ENCODE measurements at regions not wholly inside any gene's neighbourhood (a gene's known extent, or its start where the extent isn't known, plus 50 kb on each side); places are given as distances from the start of the nearest gene placed in this dataset.

- no peaks in the 10 kb centered on the region for H3K36me3 Mint-ChIP-seq
- peaks cover 10% of the 10 kb centered on the region for H3K9me3 Mint-ChIP-seq
- ATAC-seq (ENCODE audit: low read depth): no peak
- H3K4me3 Mint-ChIP-seq: no peak overlapping the region
- H3K4me1 Mint-ChIP-seq: no peaks in the 10 kb centered on the region
- POLR2A ChIA-PET: no interaction called here
- no peak for DNase-seq
- no peak overlapping the region for H3K27ac Mint-ChIP-seq
- H3K27me3 Mint-ChIP-seq: peaks cover 58% of the 10 kb centered on the region
Observed at GRCh38 chr9:126217797-126218196, 108.8 kb upstream of the MVB12B start.

DNA sequence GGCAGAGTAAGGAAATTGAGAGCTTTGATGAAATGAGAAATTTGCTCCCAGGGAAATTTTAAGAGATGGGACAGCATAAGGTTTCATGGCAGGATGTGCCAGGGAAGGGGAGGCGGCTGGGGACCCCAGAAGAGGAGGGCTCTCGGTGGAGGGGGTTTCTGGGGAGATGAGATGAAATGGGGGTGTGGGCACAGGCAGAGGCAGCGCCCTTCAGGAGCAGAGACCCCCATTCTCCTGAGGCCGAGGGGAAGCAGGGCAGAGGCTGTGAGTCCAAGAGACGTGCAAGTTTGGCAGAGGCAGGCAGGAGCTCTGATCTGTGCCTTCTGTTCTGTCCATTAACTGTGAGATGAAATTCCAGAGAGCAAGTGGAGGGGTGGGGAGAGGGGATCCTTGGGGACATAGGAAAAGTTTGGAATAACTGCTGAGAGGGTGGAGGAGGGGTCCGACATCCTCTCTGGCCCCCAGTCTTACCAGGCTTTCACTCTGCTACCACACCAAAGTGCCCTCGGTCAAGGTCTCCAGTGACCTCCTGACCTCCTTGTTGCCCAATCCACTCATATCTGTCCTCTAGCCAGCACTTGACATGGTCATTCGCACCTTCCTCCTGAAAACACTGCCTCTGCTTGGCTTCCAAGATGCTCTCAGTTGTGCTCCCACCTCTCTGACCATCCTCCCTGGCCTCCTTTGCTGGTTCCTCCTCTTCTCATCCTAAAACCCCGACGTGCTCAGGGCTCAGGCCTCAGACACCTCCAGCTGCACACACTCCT, 108.1 kb upstream of the MVB12B start:
- H3K27me3 Mint-ChIP-seq: peaks cover 64% of the 10 kb centered on the region
- no peak overlapping the region for H3K27ac Mint-ChIP-seq
- H3K4me3 Mint-ChIP-seq: no peak overlapping the region
- no peaks in the 10 kb centered on the region for H3K36me3 Mint-ChIP-seq
- DNase-seq (no peak), ATAC-seq (ENCODE audit: low read depth) (no peak)
- no peaks in the 10 kb centered on the region for H3K4me1 Mint-ChIP-seq
- peaks cover 10% of the 10 kb centered on the region for H3K9me3 Mint-ChIP-seq
- POLR2A ChIA-PET: no interaction called here

DNA sequence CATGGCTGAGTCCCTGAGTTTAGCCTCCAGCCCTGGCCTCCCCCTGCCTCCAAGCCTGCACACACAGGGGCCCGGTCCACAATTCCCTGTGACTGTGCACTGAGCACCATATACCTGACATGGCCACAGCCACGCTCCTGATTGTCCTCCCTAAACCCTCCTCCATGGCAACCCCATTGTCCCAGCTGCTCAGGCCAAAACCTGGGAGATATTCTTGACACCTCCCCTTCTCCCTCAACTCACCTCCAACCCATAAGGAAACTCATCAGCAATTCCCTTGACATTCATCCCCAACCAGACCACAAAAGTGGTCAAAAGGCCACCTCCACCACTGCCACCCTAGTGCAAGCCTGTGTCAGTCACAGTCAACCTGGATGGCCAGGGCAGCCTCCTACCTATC, 107.5 kb upstream of the MVB12B start:
- Mint-ChIP-seq H3K36me3 (no peaks in the 10 kb centered on the region), H3K27me3 (peaks cover 68% of the 10 kb centered on the region), H3K4me3 (no peak overlapping the region), H3K4me1 (no peaks in the 10 kb centered on the region), H3K9me3 (peaks cover 8% of the 10 kb centered on the region), H3K27ac (no peak overlapping the region)
- ATAC-seq (ENCODE audit: low read depth) (no peak), DNase-seq (no peak)
- POLR2A ChIA-PET: no interaction called here

DNA sequence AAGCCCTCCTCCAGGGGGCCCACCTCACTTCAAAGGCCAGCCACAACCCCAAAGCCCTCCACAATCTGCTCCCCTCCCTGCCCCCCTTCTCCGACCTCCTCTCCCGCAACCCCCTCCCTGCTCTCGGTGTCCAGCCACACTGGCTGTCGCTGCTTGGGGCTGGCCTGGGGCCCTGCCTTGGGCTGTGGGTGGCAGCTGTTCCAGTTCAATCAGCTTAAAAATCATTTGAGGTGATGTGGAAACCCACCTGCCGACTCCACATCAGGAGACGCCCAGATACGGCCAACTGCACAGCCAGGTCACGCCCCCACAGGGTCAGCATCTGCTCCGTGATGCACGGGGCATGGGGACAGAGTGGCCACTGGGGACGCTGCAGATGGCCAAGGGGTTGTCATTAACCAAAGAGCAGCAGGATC, 107.0 kb upstream of the MVB12B start:
- Mint-ChIP-seq H3K9me3 (peaks cover 6% of the 10 kb centered on the region), H3K4me3 (no peak overlapping the region), H3K27me3 (peaks cover 70% of the 10 kb centered on the region), H3K27ac (no peak overlapping the region), H3K4me1 (no peaks in the 10 kb centered on the region), H3K36me3 (no peaks in the 10 kb centered on the region)
- POLR2A ChIA-PET: no interaction called here
- ATAC-seq (ENCODE audit: low read depth): no peak
- no peak for DNase-seq

DNA sequence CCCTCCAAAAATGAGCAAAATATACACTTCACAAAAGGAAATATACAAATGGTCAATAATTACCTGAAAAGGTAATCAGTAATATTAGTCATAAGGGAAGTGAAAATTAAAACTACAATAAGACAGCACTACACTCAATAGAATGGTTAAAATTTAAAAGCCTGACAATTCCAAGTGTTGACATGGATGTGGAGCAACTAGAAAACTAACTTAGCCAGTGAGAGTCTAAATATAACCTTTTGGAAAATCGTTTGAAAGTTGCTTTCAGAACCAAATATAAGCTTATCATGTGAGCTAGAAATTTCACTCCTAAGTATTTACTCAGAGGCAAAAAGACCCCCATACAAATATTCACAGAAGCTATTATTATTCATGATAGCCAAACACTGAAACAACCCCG, 105.1 kb upstream of the MVB12B start:
- H3K27ac Mint-ChIP-seq: no peak overlapping the region
- no peaks in the 10 kb centered on the region for H3K36me3 Mint-ChIP-seq
- no peak for ATAC-seq (ENCODE audit: low read depth)
- POLR2A ChIA-PET: no interaction called here
- H3K4me3 Mint-ChIP-seq: no peak overlapping the region
- peaks cover 64% of the 10 kb centered on the region for H3K27me3 Mint-ChIP-seq
- no peaks in the 10 kb centered on the region for H3K9me3 Mint-ChIP-seq
- DNase-seq: no peak
- no peaks in the 10 kb centered on the region for H3K4me1 Mint-ChIP-seq

- Mint-ChIP-seq H3K4me1 (no peaks in the 10 kb centered on the region), H3K4me3 (no peak overlapping the region), H3K27me3 (peaks cover 65% of the 10 kb centered on the region), H3K36me3 (no peaks in the 10 kb centered on the region), H3K27ac (no peak overlapping the region), H3K9me3 (no peaks in the 10 kb centered on the region)
- ATAC-seq (ENCODE audit: low read depth): no peak
- POLR2A ChIA-PET: no interaction called here
- DNase-seq: no peak
Observed at GRCh38 chr9:126222363-126222834, 104.2 kb upstream of the MVB12B start.

DNA sequence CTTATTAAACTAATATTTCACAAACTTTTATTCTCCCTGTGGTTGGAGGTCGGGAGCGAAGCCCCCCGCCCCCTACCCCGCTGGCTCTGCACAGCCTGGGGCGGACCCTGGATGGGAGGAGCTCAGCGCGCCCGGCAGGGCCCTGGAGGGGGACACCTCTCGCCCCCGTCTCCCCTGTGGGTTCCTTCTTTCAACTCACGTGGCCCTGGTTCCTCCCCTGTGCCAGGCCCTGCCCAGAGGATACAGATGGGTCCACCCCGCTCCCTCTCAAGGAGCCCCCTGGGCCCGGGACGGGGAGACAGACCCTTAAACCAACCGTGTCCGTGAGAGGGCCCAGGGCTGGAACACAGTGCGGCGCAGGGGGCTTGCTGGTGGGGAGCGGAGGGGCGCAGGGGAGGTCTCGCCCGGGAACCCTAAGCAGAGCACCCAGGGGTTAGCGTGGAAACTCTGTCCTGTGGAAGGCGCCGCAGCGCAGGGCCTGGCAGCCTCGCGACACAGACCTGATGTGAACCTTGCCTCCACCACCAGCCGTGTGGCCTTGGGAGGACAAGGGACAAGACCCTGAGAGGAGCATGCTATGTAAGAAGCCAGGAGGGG, 103.7 kb upstream of the MVB12B start:
- ATAC-seq (ENCODE audit: low read depth): no peak
- no peaks in the 10 kb centered on the region for H3K9me3 Mint-ChIP-seq
- no peak for DNase-seq
- peaks cover 64% of the 10 kb centered on the region for H3K27me3 Mint-ChIP-seq
- no peak overlapping the region for H3K4me3 Mint-ChIP-seq
- H3K36me3 Mint-ChIP-seq: no peaks in the 10 kb centered on the region
- H3K4me1 Mint-ChIP-seq: no peaks in the 10 kb centered on the region
- no peak overlapping the region for H3K27ac Mint-ChIP-seq
- POLR2A ChIA-PET: no interaction called here

- peak overlapping the region; percentile 8 for H3K27ac Mint-ChIP-seq
Observed at GRCh38 chr9:126223798-126224531, 102.7 kb upstream of the MVB12B start.

DNA sequence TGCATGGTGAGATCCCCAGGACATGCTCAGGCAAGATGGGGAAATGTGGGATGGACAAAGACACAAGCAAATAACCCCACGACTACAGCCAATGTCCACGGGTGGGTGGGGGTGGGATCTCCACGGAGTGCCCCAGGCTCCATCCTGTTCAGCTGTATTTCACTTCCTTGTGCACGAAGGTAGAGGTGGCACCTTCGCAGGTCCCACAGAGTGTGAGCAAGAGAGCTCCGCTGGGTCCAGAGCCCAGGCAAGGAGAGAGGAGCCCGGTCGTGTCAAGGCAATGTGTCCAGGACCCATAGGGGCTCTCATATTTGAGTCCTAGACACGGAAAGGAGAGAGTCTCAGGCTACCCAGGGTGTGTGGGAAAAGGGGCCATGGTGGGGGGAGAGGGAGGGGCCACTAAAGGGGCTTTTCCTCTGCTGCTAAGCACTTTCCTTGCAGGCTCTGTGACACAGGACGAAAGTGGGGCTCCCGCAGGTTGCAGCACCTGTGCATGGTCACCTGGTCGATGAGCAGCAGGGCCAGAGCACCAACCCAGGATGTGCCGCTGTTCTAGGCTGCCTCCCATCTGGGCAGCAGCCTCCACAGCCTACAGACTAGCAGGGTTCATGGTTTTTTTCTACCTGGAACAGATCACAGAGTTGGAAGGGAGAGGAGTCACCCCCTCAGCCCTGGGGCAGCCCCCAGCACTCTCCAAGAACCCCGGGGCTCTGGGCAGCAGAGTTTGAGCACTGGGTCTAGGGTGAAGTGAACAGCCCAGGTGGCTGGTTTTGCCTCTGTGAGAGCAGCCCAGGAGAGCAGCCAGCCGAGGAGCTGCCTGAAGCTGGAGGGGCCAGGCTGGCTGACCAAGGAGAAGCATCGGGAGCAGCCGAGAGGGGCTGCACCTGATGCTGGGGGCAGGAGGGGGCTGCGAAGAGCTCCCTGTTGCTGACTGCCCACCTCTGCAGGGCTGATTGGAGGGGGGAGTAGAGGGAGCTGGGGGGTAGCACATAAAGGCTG, 100.7 kb upstream of the MVB12B start:
- Mint-ChIP-seq H3K36me3 (no peaks in the 10 kb centered on the region), H3K4me3 (no peak overlapping the region), H3K27ac (no peak overlapping the region), H3K9me3 (no peaks in the 10 kb centered on the region), H3K4me1 (peaks cover 4% of the 10 kb centered on the region), H3K27me3 (peaks cover 55% of the 10 kb centered on the region)
- DNase-seq (no peak), ATAC-seq (ENCODE audit: low read depth) (no peak)
- POLR2A ChIA-PET: no interaction called here

More at GRCh38 chr9:126223798-126224531, 102.7 kb upstream of the MVB12B start:
- ATAC-seq (ENCODE audit: low read depth) (no peak), DNase-seq (no peak)
- Mint-ChIP-seq H3K4me1 (peaks cover 4% of the 10 kb centered on the region), H3K4me3 (no peak overlapping the region), H3K27me3 (peaks cover 64% of the 10 kb centered on the region), H3K9me3 (no peaks in the 10 kb centered on the region), H3K36me3 (no peaks in the 10 kb centered on the region)
- POLR2A ChIA-PET: no interaction called here

DNA sequence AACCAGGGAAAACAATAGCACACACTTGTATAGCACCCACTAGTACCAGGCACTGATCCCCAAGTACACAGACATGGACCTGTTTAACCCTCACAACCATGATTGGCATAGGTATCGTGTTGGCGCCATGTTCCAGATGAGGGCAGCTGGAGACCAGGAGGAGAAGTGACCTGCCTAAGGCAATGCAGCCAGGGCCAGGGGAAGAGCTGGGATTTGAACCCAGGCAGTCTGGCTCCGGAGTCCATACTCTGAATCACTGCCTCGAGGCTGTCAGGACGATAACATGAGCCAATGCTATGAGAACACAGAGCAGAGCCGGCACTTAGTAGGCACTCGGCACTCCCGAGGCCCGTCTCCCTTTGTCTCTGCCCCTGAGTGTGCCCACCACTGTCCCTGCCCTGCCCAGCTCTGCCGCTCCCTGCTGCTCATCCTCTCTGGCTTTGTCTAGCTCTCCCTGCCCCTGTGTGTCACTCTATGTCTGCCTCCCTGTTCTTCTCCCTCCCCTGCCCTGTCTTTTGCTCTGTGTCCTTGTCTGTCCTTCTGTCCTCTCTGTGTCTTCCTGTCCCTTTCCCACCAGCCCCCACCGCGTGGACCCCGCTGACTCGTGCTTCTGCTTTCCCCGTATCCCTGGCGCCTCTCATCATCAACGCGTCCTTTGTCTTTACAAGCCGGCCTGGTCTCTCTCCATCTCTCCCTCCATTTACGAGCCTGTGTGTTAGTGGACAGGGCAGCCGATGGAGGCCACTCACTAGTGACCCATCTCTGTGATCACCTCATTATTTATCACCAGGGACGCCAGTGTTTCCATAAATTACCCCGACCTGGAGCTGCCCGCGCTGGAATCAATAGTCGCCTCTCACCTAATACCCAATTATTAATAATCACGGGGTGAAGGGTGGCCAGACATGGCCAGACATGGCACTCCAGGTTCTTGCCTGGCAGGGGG, 99.4 kb upstream of the MVB12B start:
- no peak for ATAC-seq (ENCODE audit: low read depth)
- POLR2A ChIA-PET: no interaction called here
- Mint-ChIP-seq H3K4me3 (no peak overlapping the region), H3K4me1 (peaks cover 4% of the 10 kb centered on the region), H3K27ac (no peak overlapping the region), H3K36me3 (no peaks in the 10 kb centered on the region), H3K27me3 (peaks cover 42% of the 10 kb centered on the region), H3K9me3 (no peaks in the 10 kb centered on the region)
- DNase-seq: no peak

GRCh38 chr9:126228111-126228780, 98.4 kb upstream of the MVB12B start:
- H3K4me3 Mint-ChIP-seq: no peak overlapping the region
- H3K36me3 Mint-ChIP-seq: no peaks in the 10 kb centered on the region
- H3K4me1 Mint-ChIP-seq: peaks cover 4% of the 10 kb centered on the region
- H3K27me3 Mint-ChIP-seq: peaks cover 33% of the 10 kb centered on the region
- POLR2A ChIA-PET: no interaction called here
- H3K9me3 Mint-ChIP-seq: no peaks in the 10 kb centered on the region
- no peak overlapping the region for H3K27ac Mint-ChIP-seq
- no peak for DNase-seq
- ATAC-seq (ENCODE audit: low read depth): no peak

Measured in activated naive CD8-positive, alpha-beta T cell treated with anti-CD3 and anti-CD28 coated beads, Interleukin-2, amount 10 ng/mL, durations not matched to agents 7 days and 5 days (primary cell).